Omental fat pad (tissue), 3 donors: ENCODE measurements at regions not wholly inside any gene's neighbourhood (a gene's known extent, or its start where the extent isn't known, plus 50 kb on each side); places are given as distances from the start of the nearest gene placed in this dataset.
"Not testable (repeated sequence)": the region's sequence is repeated elsewhere in the genome, so short reads cannot be mapped to it uniquely, and the experiment has no call there.

Experiments
- ATAC-seq: fragments of 150-250 bp; one replicate; pipeline ENCODE4 v1.9.1; 2016; ENCODE audit warnings: mild to moderate bottlenecking, moderate library complexity; ENCODE audit not compliant: low FRiP score
- DNase-seq: peaks from one replicate; pipeline ENCODE4 v3.0.0-alpha.2; 2019; ENCODE audit warnings: low spot score
- CTCF ChIP-seq, 3 donors: fragments of 450-650 bp; IDR thresholded peaks; one replicate each; pipeline ENCODE4 v1.5.1; 2016 to 2017; ENCODE audit warnings: antibody characterized with exemption in 3 of 3, mild to moderate bottlenecking in 3 of 3, moderate library complexity in 2 of 3

- TF ChIP-seq CTCF (IDR thresholded peaks at IDR 0.05), result no peak
- no peak for ATAC-seq
- no peak for DNase-seq
Measured at GRCh38 chr12:56872366-56872765, 61.8 kb downstream of the SDR9C7 start.

GRCh38 chr12:56867216-56867615 lies 67.0 kb downstream of the SDR9C7 start:
- ATAC-seq (no peak), DNase-seq (no peak)
- TF ChIP-seq CTCF (IDR thresholded peaks at IDR 0.05), result no peak

GRCh38 chr12:56866493-56866892 lies 67.7 kb downstream of the SDR9C7 start:
- DNase-seq (no peak), ATAC-seq (no peak)
- no peak for TF ChIP-seq CTCF (IDR thresholded peaks at IDR 0.05)

GRCh38 chr12:56864318-56864717 lies 69.9 kb downstream of the SDR9C7 start:
- TF ChIP-seq CTCF (IDR thresholded peaks at IDR 0.05), result no peak
- no peak for DNase-seq
- no peak for ATAC-seq

GRCh38 chr12:56863789-56864188 lies 70.4 kb downstream of the SDR9C7 start:
- ATAC-seq (no peak), DNase-seq (no peak)
- TF ChIP-seq CTCF (IDR thresholded peaks at IDR 0.05), result no peak

GRCh38 chr12:56862264-56862663 lies 71.9 kb downstream of the SDR9C7 start:
- ATAC-seq (no peak), DNase-seq (no peak)
- TF ChIP-seq CTCF (IDR thresholded peaks at IDR 0.05), result no peak

GRCh38 chr12:56853392-56853978 lies 80.7 kb downstream of the SDR9C7 start:
- not testable (repeated sequence) for ATAC-seq, DNase-seq

GRCh38 chr12:56851462-56851861 lies 82.7 kb downstream of the SDR9C7 start:
- DNase-seq (no peak), ATAC-seq (no peak)
- no peak for TF ChIP-seq CTCF (IDR thresholded peaks at IDR 0.05)
